OCI-LY3 (cell line): ENCODE measurements at regions not wholly inside any gene's neighbourhood (a gene's known extent, or its start where the extent isn't known, plus 50 kb on each side); places are given as distances from the start of the nearest gene placed in this dataset.

ENCODE experiments used
- H2AFZ ChIP-seq: fragments of 200-600, 300-600 bp; shearing (Covaris generic); 2 replicates; pipeline ENCODE4 v1.6.0; 2014; ENCODE audit warnings: antibody characterized with exemption, low read depth, low read length
- H3K27ac ChIP-seq: fragments of 200-600, 300-600 bp; sonication (generic); 2 replicates; pipeline ENCODE4 v1.5.1; 2014; ENCODE audit warnings: mild to moderate bottlenecking, low read length, moderate library complexity, mixed read lengths
- H3K27me3 ChIP-seq: fragments of 200-600, 300-600 bp; sonication (generic); 2 replicates; pipeline ENCODE4 v1.6.1; 2014; ENCODE audit warnings: low read depth, low read length, mixed read lengths
- H3K36me3 ChIP-seq: fragments of 200-600, 300-600 bp; sonication (generic); replicated peaks from 2 replicates; pipeline ENCODE3; 2014; ENCODE audit warnings: low read depth, low read length, mixed read lengths
- H3K4me1 ChIP-seq: fragments of 300-600, 200-600 bp; sonication (generic); 2 replicates; pipeline ENCODE4 v1.6.1; 2014; ENCODE audit warnings: low read length, mixed read lengths
- H3K4me2 ChIP-seq: fragments of 200-600, 300-600 bp; sonication (generic); 2 replicates; pipeline ENCODE4 v1.6.1; 2014; ENCODE audit warnings: low read length, mixed read lengths
- H3K4me3 ChIP-seq: fragments of 300-600, 200-600 bp; sonication (generic); 2 replicates; pipeline ENCODE4 v1.5.1; 2014; ENCODE audit warnings: antibody characterized with exemption, mild to moderate bottlenecking, low read length, moderate library complexity
- H3K79me2 ChIP-seq: fragments of 300-600, 200-600 bp; shearing (Covaris generic); 2 replicates; pipeline ENCODE4 v1.6.1; 2014; ENCODE audit warnings: mild to moderate bottlenecking, low read length, mixed read lengths
- H3K9ac ChIP-seq: fragments of 300-600, 200-600 bp; shearing (Covaris generic); 2 replicates; pipeline ENCODE4 v1.6.0; 2014; ENCODE audit warnings: mild to moderate bottlenecking, low read length, moderate library complexity
- H3K9me3 ChIP-seq: fragments of 200-600, 300-600 bp; shearing (Covaris generic); 2 replicates; pipeline ENCODE4 v1.6.1; 2014; ENCODE audit warnings: low read length, mixed read lengths; ENCODE audit not compliant: insufficient read depth
- H4K20me1 ChIP-seq: fragments of 200-600, 300-600 bp; sonication (generic); 2 replicates; pipeline ENCODE4 v1.6.1; 2016; ENCODE audit warnings: low read length, mixed read lengths; ENCODE audit not compliant: insufficient read depth
- CTCF ChIP-seq: fragments of 200-600, 300-600 bp; sonication (generic); IDR thresholded peaks from 2 replicates; pipeline ENCODE4 v1.5.1; 2014; ENCODE audit warnings: antibody characterized with exemption, low read length, low read depth
- EZH2phosphoT487 ChIP-seq: fragments of 200-600 bp; shearing (Covaris generic); IDR thresholded peaks from 2 replicates; pipeline ENCODE4 v1.6.1; 2018; ENCODE audit warnings: antibody characterized with exemption, mixed run types, low read depth

GRCh38 chr9:95796029-95796428 lies 79.5 kb upstream of the ERCC6L2 start:
- no peaks in the 10 kb centered on the region for H3K9me3 ChIP-seq
- H2AFZ ChIP-seq, result no peak overlapping the region
- TF ChIP-seq EZH2phosphoT487 (no peak), CTCF (no peak)
- no peaks in the 10 kb centered on the region for H3K36me3 ChIP-seq
- H3K9ac ChIP-seq, result no peak overlapping the region
- no peak overlapping the region for H3K4me2 ChIP-seq
- no peaks in the 10 kb centered on the region for H3K27me3 ChIP-seq
- no peaks in the 10 kb centered on the region for H3K4me1 ChIP-seq
- no peak overlapping the region for H3K4me3 ChIP-seq
- H3K27ac ChIP-seq, result no peak overlapping the region
- H4K20me1 ChIP-seq, result no peaks in the 10 kb centered on the region
- H3K79me2 ChIP-seq, result no peaks in the 10 kb centered on the region

GRCh38 chr9:95793924-95794828 lies 81.3 kb upstream of the ERCC6L2 start:
- TF ChIP-seq EZH2phosphoT487 (no peak), CTCF (no peak)
- Histone ChIP-seq H3K9me3 (no peaks in the 10 kb centered on the region), H3K79me2 (no peaks in the 10 kb centered on the region), H3K9ac (no peak overlapping the region), H3K4me1 (no peaks in the 10 kb centered on the region), H3K36me3 (no peaks in the 10 kb centered on the region), H4K20me1 (no peaks in the 10 kb centered on the region), H3K27ac (no peak overlapping the region), H3K4me3 (no peak overlapping the region), H3K4me2 (no peak overlapping the region), H2AFZ (no peak overlapping the region), H3K27me3 (no peaks in the 10 kb centered on the region)

DNA sequence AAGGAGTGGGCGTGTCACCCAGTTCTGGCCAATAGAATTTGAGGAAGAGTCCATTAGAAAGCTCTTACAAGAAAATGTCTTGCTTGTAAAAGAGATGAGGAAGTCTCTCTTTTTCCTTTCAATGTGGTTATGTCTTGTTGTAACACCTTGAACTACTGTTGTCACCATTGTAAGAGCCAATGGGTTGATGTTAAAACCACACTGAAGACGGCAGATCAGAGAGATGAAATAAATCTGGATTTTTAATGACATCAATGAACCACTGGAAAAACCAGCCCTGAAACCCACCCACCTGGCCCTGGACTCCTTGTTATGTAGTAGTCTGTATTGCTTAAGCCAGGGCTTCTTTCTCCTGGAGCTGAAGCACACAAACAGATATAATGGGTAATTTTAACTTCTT lies 83.8 kb upstream of the ERCC6L2 start:
- no peak overlapping the region for H3K9ac ChIP-seq
- no peak overlapping the region for H2AFZ ChIP-seq
- H3K36me3 ChIP-seq, result no peaks in the 10 kb centered on the region
- no peaks in the 10 kb centered on the region for H3K79me2 ChIP-seq
- H3K4me1 ChIP-seq, result no peaks in the 10 kb centered on the region
- no peaks in the 10 kb centered on the region for H4K20me1 ChIP-seq
- no peaks in the 10 kb centered on the region for H3K9me3 ChIP-seq
- H3K4me3 ChIP-seq, result no peak overlapping the region
- H3K27me3 ChIP-seq, result no peaks in the 10 kb centered on the region
- TF ChIP-seq CTCF (no peak), EZH2phosphoT487 (no peak)
- no peak overlapping the region for H3K27ac ChIP-seq
- no peak overlapping the region for H3K4me2 ChIP-seq

- H2AFZ ChIP-seq, result no peak overlapping the region
- H3K36me3 ChIP-seq, result no peaks in the 10 kb centered on the region
- H3K4me2 ChIP-seq, result no peak overlapping the region
- no peaks in the 10 kb centered on the region for H3K27me3 ChIP-seq
- no peaks in the 10 kb centered on the region for H3K4me1 ChIP-seq
- no peak overlapping the region for H3K4me3 ChIP-seq
- no peaks in the 10 kb centered on the region for H3K79me2 ChIP-seq
- TF ChIP-seq CTCF (no peak), EZH2phosphoT487 (no peak)
- no peaks in the 10 kb centered on the region for H4K20me1 ChIP-seq
- no peaks in the 10 kb centered on the region for H3K9me3 ChIP-seq
- H3K9ac ChIP-seq, result no peak overlapping the region
- H3K27ac ChIP-seq, result no peak overlapping the region
Observed at GRCh38 chr9:95791286-95791685, 84.2 kb upstream of the ERCC6L2 start.
